HG03139 (cell line): ENCODE measurements at regions not wholly inside any gene's neighbourhood (a gene's known extent, or its start where the extent isn't known, plus 50 kb on each side); places are given as distances from the start of the nearest gene placed in this dataset.

ENCODE experiments used
- ATAC-seq: cut with Tn5 transposase; IDR thresholded peaks from one replicate; pipeline ENCODE4 v1.9.1; 2021; ENCODE audit not compliant: unreplicated experiment

GRCh38 chr3:26347150-26347549, 275.4 kb upstream of the LRRC3B start:
- ATAC-seq: no peak

- ATAC-seq: no peak
Observed at GRCh38 chr3:26350853-26351252, 271.7 kb upstream of the LRRC3B start.

GRCh38 chr3:26353097-26353496, 269.5 kb upstream of the LRRC3B start:
- ATAC-seq: no peak

GRCh38 chr3:26358405-26358804, 264.2 kb upstream of the LRRC3B start:
- ATAC-seq: no peak

GRCh38 chr3:26365706-26366105, 256.9 kb upstream of the LRRC3B start:
- ATAC-seq: no peak

GRCh38 chr3:26368312-26368711, 254.3 kb upstream of the LRRC3B start:
- no peak for ATAC-seq

GRCh38 chr3:26369133-26369532, 253.4 kb upstream of the LRRC3B start:
- ATAC-seq: no peak

- ATAC-seq: no peak
Observed at GRCh38 chr3:26375843-26376530, 246.6 kb upstream of the LRRC3B start.

- no peak for ATAC-seq
Observed at GRCh38 chr3:26381411-26381810, 241.2 kb upstream of the LRRC3B start.

GRCh38 chr3:26406636-26407035, 215.9 kb upstream of the LRRC3B start:
- ATAC-seq: no peak

- ATAC-seq: no peak
Observed at GRCh38 chr3:26418553-26418952, 204.0 kb upstream of the LRRC3B start.

- ATAC-seq: no peak
Observed at GRCh38 chr3:26422415-26422814, 200.2 kb upstream of the LRRC3B start.

- ATAC-seq: no peak
Observed at GRCh38 chr3:26425076-26425475, 197.5 kb upstream of the LRRC3B start.

- no peak for ATAC-seq
Observed at GRCh38 chr3:26428992-26429391, 193.6 kb upstream of the LRRC3B start.

- no peak for ATAC-seq
Observed at GRCh38 chr3:26437678-26438077, 184.9 kb upstream of the LRRC3B start.

GRCh38 chr3:26438325-26438940, 184.1 kb upstream of the LRRC3B start:
- ATAC-seq: no peak

GRCh38 chr3:26438981-26439884, 183.3 kb upstream of the LRRC3B start:
- no peak for ATAC-seq

- ATAC-seq: no peak
Observed at GRCh38 chr3:26449996-26450395, 172.6 kb upstream of the LRRC3B start.

- ATAC-seq: no peak
Observed at GRCh38 chr3:26452363-26452762, 170.2 kb upstream of the LRRC3B start.

- ATAC-seq: no peak
Observed at GRCh38 chr3:26460985-26461384, 161.6 kb upstream of the LRRC3B start.

- no peak for ATAC-seq
Observed at GRCh38 chr3:26472345-26472744, 150.2 kb upstream of the LRRC3B start.

GRCh38 chr3:26474706-26475105, 147.9 kb upstream of the LRRC3B start:
- no peak for ATAC-seq
